ENCODE measurements at regions not wholly inside any gene's neighbourhood (a gene's known extent, or its start where the extent isn't known, plus 50 kb on each side); places are given as distances from the start of the nearest gene placed in this dataset.

DNA sequence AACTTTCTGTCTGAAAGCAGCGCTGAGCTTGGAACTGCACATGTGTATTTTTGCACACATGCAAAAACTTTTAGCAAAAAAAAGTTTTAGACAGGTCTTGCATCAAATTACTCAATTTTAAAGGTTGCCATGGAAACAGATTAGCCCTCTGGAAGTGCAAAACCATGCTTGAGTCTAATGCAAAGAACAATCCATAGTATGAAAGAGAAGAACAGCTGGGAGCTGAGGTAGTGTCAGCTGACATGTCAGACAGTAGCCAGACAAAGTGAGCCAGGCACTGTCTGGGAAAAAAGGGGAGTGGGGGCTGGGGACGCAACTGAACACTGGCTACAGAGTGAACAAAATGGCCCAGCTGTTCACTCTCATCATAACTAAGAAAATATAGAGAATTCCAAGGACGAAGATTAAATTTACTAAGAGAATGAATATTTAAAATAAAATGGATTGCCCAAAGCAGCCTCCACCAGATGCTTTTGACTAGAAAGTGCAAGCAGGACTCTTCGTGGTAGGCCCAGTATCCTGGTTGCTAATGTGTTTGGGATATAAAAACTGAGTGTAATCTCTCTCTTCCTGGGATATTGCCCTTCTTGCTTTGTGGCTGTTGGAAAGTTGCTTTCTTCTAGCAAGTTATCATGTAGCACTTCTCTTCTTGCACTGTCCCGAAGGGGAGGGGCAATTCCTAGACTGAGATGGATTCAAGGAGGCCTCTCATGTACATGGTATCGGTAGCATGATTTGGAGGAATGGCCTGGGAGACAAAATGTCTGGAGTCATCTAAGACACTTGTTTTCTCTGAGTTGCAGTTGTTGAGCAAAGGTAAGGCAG is 434.1 kb upstream of the FAT3 start:
- TF ChIP-seq CEBPB (IDR thresholded peaks at IDR 0.05), result no peak
- TF ChIP-seq, protein P1, sequence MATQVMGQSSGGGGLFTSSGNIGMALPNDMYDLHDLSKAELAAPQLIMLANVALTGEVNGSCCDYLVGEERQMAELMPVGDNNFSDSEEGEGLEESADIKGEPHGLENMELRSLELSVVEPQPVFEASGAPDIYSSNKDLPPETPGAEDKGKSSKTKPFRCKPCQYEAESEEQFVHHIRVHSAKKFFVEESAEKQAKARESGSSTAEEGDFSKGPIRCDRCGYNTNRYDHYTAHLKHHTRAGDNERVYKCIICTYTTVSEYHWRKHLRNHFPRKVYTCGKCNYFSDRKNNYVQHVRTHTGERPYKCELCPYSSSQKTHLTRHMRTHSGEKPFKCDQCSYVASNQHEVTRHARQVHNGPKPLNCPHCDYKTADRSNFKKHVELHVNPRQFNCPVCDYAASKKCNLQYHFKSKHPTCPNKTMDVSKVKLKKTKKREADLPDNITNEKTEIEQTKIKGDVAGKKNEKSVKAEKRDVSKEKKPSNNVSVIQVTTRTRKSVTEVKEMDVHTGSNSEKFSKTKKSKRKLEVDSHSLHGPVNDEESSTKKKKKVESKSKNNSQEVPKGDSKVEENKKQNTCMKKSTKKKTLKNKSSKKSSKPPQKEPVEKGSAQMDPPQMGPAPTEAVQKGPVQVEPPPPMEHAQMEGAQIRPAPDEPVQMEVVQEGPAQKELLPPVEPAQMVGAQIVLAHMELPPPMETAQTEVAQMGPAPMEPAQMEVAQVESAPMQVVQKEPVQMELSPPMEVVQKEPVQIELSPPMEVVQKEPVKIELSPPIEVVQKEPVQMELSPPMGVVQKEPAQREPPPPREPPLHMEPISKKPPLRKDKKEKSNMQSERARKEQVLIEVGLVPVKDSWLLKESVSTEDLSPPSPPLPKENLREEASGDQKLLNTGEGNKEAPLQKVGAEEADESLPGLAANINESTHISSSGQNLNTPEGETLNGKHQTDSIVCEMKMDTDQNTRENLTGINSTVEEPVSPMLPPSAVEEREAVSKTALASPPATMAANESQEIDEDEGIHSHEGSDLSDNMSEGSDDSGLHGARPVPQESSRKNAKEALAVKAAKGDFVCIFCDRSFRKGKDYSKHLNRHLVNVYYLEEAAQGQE (IDR thresholded peaks at IDR 0.05; ENCODE audit: low read depth), result no peak
- TF ChIP-seq, protein P2, sequence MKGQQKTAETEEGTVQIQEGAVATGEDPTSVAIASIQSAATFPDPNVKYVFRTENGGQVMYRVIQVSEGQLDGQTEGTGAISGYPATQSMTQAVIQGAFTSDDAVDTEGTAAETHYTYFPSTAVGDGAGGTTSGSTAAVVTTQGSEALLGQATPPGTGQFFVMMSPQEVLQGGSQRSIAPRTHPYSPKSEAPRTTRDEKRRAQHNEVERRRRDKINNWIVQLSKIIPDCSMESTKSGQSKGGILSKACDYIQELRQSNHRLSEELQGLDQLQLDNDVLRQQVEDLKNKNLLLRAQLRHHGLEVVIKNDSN (IDR thresholded peaks at IDR 0.05), result no peak
- TF ChIP-seq EGR1 (IDR thresholded peaks at IDR 0.05), result no peak
- TF ChIP-seq, protein P3, sequence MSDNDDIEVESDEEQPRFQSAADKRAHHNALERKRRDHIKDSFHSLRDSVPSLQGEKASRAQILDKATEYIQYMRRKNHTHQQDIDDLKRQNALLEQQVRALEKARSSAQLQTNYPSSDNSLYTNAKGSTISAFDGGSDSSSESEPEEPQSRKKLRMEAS (IDR thresholded peaks at IDR 0.05), result no peak
- TF ChIP-seq TEAD4 (IDR thresholded peaks at IDR 0.05), result no peak
- TF ChIP-seq TAF1 (IDR thresholded peaks at IDR 0.05; ENCODE audit: low read depth), result no peak
- no peak for TF ChIP-seq CREB1 (IDR thresholded peaks at IDR 0.05; ENCODE audit: low read depth)
- TF ChIP-seq NFIC (IDR thresholded peaks at IDR 0.05), result no peak
- no peak for TF ChIP-seq FOXM1 (IDR thresholded peaks at IDR 0.05; ENCODE audit: borderline replicate concordance, low read depth)
- TF ChIP-seq ZBTB7A (IDR thresholded peaks at IDR 0.05; ENCODE audit: low read depth), result no peak
- no peak for TF ChIP-seq TCF12 (IDR thresholded peaks at IDR 0.05; ENCODE audit: low read depth)
- no peak for TF ChIP-seq EP300 (IDR thresholded peaks at IDR 0.05; ENCODE audit: borderline replicate concordance)
- no peak for TF ChIP-seq YY1 (IDR thresholded peaks at IDR 0.05; ENCODE audit: low read depth)
- TF ChIP-seq RAD21 (IDR thresholded peaks at IDR 0.05; ENCODE audit: low read depth), result no peak

DNA sequence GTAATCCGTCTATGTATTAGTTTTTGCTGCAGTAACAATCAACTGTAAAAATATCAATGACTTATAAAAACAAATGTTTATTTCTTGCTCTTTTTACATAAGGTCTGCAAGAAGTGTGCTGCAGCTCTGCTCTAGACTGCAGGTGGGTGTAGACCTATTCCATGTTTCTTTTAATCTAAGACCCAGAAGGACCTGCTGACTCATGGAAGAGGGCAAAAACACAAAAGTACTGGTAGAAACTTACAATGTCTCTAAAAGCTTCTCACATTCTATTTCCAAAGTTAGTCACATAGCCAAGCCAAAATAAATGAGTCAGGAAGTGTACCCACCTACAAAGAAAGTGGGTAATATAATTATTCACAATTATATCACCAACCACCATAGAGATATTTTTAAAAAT is 435.9 kb upstream of the FAT3 start:
- TF ChIP-seq CEBPB (IDR thresholded peaks at IDR 0.05), result no peak
- no peak for TF ChIP-seq NFIC (IDR thresholded peaks at IDR 0.05)
- no peak for TF ChIP-seq EP300 (IDR thresholded peaks at IDR 0.05; ENCODE audit: borderline replicate concordance)
- no peak for TF ChIP-seq CREB1 (IDR thresholded peaks at IDR 0.05; ENCODE audit: low read depth)
- TF ChIP-seq, protein P3 (IDR thresholded peaks at IDR 0.05), result no peak
- TF ChIP-seq RAD21 (IDR thresholded peaks at IDR 0.05; ENCODE audit: low read depth), result no peak
- no peak for TF ChIP-seq EGR1 (IDR thresholded peaks at IDR 0.05)

DNA sequence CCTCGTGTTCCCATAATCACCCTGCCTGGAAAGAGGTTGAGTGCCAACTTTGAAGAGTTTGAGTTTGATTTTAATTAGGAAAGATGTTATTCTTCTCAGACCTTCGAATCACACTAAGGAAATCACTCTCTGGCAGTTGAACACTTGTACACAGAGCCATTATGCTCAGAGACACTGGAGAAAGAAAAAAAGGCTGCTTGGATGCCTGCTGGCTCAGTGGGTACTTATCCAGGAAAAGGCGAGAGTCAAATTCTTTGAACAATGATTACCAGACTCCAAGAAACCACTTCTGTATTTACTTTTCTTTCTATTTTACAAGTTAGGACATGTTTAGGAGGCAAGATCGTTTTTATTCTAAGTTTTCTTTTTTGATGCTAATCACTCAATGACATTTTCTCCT is 438.5 kb upstream of the FAT3 start:
- TF ChIP-seq EGR1 (IDR thresholded peaks at IDR 0.05) (no peak), TAF1 (IDR thresholded peaks at IDR 0.05; ENCODE audit: low read depth) (no peak), TCF12 (IDR thresholded peaks at IDR 0.05; ENCODE audit: low read depth) (no peak), FOXM1 (IDR thresholded peaks at IDR 0.05; ENCODE audit: borderline replicate concordance, low read depth) (no peak), EP300 (IDR thresholded peaks at IDR 0.05; ENCODE audit: borderline replicate concordance) (no peak), NFIC (IDR thresholded peaks at IDR 0.05) (no peak), TEAD4 (IDR thresholded peaks at IDR 0.05) (no peak), ZBTB7A (IDR thresholded peaks at IDR 0.05; ENCODE audit: low read depth) (no peak), CREB1 (IDR thresholded peaks at IDR 0.05; ENCODE audit: low read depth) (no peak), CEBPB (IDR thresholded peaks at IDR 0.05) (no peak)
- TF ChIP-seq, protein P1 (IDR thresholded peaks at IDR 0.05; ENCODE audit: low read depth), result no peak
- TF ChIP-seq, protein P3 (IDR thresholded peaks at IDR 0.05), result no peak
- TF ChIP-seq, protein P2 (IDR thresholded peaks at IDR 0.05), result no peak

GRCh38 chr11:91783173-91783572 is 441.4 kb upstream of the FAT3 start:
- TF ChIP-seq NFIC (IDR thresholded peaks at IDR 0.05) (no peak), FOXM1 (IDR thresholded peaks at IDR 0.05; ENCODE audit: borderline replicate concordance, low read depth) (no peak), TCF12 (IDR thresholded peaks at IDR 0.05; ENCODE audit: low read depth) (no peak), RAD21 (IDR thresholded peaks at IDR 0.05; ENCODE audit: low read depth) (no peak), YY1 (IDR thresholded peaks at IDR 0.05; ENCODE audit: low read depth) (no peak), EGR1 (IDR thresholded peaks at IDR 0.05) (no peak), CREB1 (IDR thresholded peaks at IDR 0.05; ENCODE audit: low read depth) (no peak), EP300 (IDR thresholded peaks at IDR 0.05; ENCODE audit: borderline replicate concordance) (no peak), CEBPB (IDR thresholded peaks at IDR 0.05) (no peak), ZBTB7A (IDR thresholded peaks at IDR 0.05; ENCODE audit: low read depth) (no peak), TAF1 (IDR thresholded peaks at IDR 0.05; ENCODE audit: low read depth) (no peak)
- TF ChIP-seq, protein P3 (IDR thresholded peaks at IDR 0.05), result no peak
- TF ChIP-seq, protein P2 (IDR thresholded peaks at IDR 0.05), result no peak
- TF ChIP-seq, protein P1 (IDR thresholded peaks at IDR 0.05; ENCODE audit: low read depth), result no peak

Measured in Ishikawa (cell line).